ENCODE measurements at regions not wholly inside any gene's neighbourhood (a gene's known extent, or its start where the extent isn't known, plus 50 kb on each side); places are given as distances from the start of the nearest gene placed in this dataset.
"Not testable (repeated sequence)": the region's sequence is repeated elsewhere in the genome, so short reads cannot be mapped to it uniquely, and the experiment has no call there.

GRCh38 chr16:60261425-60261824 is 1527.3 kb upstream of the GOT2 start:
- no peak for DNase-seq
- no peak overlapping the region for H3K4me3 Mint-ChIP-seq
- ChIA-PET CTCF (no interaction called here), POLR2A (no interaction called here)
- H3K27ac Mint-ChIP-seq: no peak overlapping the region
- no peaks in the 10 kb centered on the region for H3K36me3 Mint-ChIP-seq (ENCODE audit: low read depth)
- H3K9me3 Mint-ChIP-seq: peaks cover 16% of the 10 kb centered on the region
- H3K4me1 Mint-ChIP-seq: no peaks in the 10 kb centered on the region
- H3K27me3 Mint-ChIP-seq: no peaks in the 10 kb centered on the region

GRCh38 chr16:60259956-60260355 is 1525.8 kb upstream of the GOT2 start:
- Mint-ChIP-seq H3K27me3 (no peaks in the 10 kb centered on the region), H3K36me3 (ENCODE audit: low read depth) (no peaks in the 10 kb centered on the region), H3K4me3 (no peak overlapping the region), H3K4me1 (no peaks in the 10 kb centered on the region), H3K27ac (no peak overlapping the region), H3K9me3 (peaks cover 13% of the 10 kb centered on the region)
- no peak for DNase-seq
- ChIA-PET POLR2A (no interaction called here), CTCF (no interaction called here)

- DNase-seq: no peak
- ChIA-PET CTCF (no interaction called here), POLR2A (no interaction called here)
- Mint-ChIP-seq H3K9me3 (peaks cover 11% of the 10 kb centered on the region), H3K27me3 (no peaks in the 10 kb centered on the region), H3K36me3 (ENCODE audit: low read depth) (no peaks in the 10 kb centered on the region), H3K4me1 (no peaks in the 10 kb centered on the region), H3K4me3 (no peak overlapping the region), H3K27ac (no peak overlapping the region)
Observed at GRCh38 chr16:60246086-60246485, 1512.0 kb upstream of the GOT2 start.

- H3K27me3 Mint-ChIP-seq: no peaks in the 10 kb centered on the region
- ChIA-PET CTCF (no interaction called here), POLR2A (no interaction called here)
- peaks cover 17% of the 10 kb centered on the region for H3K9me3 Mint-ChIP-seq
- H3K27ac Mint-ChIP-seq: no peak overlapping the region
- no peaks in the 10 kb centered on the region for H3K4me1 Mint-ChIP-seq
- no peak overlapping the region for H3K4me3 Mint-ChIP-seq
- DNase-seq: no peak
- H3K36me3 Mint-ChIP-seq (ENCODE audit: low read depth): no peaks in the 10 kb centered on the region
Observed at GRCh38 chr16:60241671-60242070, 1507.6 kb upstream of the GOT2 start.

- no peak for DNase-seq
- Mint-ChIP-seq H3K27ac (no peak overlapping the region), H3K27me3 (no peaks in the 10 kb centered on the region), H3K4me1 (no peaks in the 10 kb centered on the region), H3K9me3 (peaks cover 24% of the 10 kb centered on the region), H3K4me3 (no peak overlapping the region), H3K36me3 (ENCODE audit: low read depth) (no peaks in the 10 kb centered on the region)
- CTCF ChIA-PET: no interaction called here
- POLR2A ChIA-PET: no interaction called here
Observed at GRCh38 chr16:60230666-60231065, 1496.5 kb upstream of the GOT2 start.

- Mint-ChIP-seq H3K27ac (no peak overlapping the region), H3K9me3 (peaks cover 11% of the 10 kb centered on the region), H3K36me3 (ENCODE audit: low read depth) (no peaks in the 10 kb centered on the region), H3K4me1 (no peaks in the 10 kb centered on the region), H3K4me3 (no peak overlapping the region), H3K27me3 (no peaks in the 10 kb centered on the region)
- ChIA-PET POLR2A (no interaction called here), CTCF (no interaction called here)
- no peak for DNase-seq
Observed at GRCh38 chr16:60225541-60225940, 1491.4 kb upstream of the GOT2 start.

GRCh38 chr16:60217787-60218186 is 1483.7 kb upstream of the GOT2 start:
- H3K9me3 Mint-ChIP-seq: peaks cover 9% of the 10 kb centered on the region
- CTCF ChIA-PET: no interaction called here
- no peak overlapping the region for H3K27ac Mint-ChIP-seq
- POLR2A ChIA-PET: no interaction called here
- H3K36me3 Mint-ChIP-seq (ENCODE audit: low read depth): no peaks in the 10 kb centered on the region
- H3K4me3 Mint-ChIP-seq: no peak overlapping the region
- DNase-seq: no peak
- no peaks in the 10 kb centered on the region for H3K27me3 Mint-ChIP-seq
- no peaks in the 10 kb centered on the region for H3K4me1 Mint-ChIP-seq

- POLR2A ChIA-PET: no interaction called here
- CTCF ChIA-PET: no interaction called here
- Mint-ChIP-seq H3K36me3 (ENCODE audit: low read depth) (no peaks in the 10 kb centered on the region), H3K9me3 (peaks cover 11% of the 10 kb centered on the region), H3K4me1 (no peaks in the 10 kb centered on the region), H3K27me3 (no peaks in the 10 kb centered on the region), H3K4me3 (no peak overlapping the region), H3K27ac (no peak overlapping the region)
- no peak for DNase-seq
Observed at GRCh38 chr16:60214311-60214710, 1480.2 kb upstream of the GOT2 start.

GRCh38 chr16:60206516-60206915 is 1472.4 kb upstream of the GOT2 start:
- Mint-ChIP-seq H3K27ac (no peak overlapping the region), H3K4me1 (no peaks in the 10 kb centered on the region), H3K27me3 (no peaks in the 10 kb centered on the region), H3K9me3 (peaks cover 4% of the 10 kb centered on the region), H3K36me3 (ENCODE audit: low read depth) (no peaks in the 10 kb centered on the region), H3K4me3 (no peak overlapping the region)
- DNase-seq: no peak
- ChIA-PET CTCF (no interaction called here), POLR2A (no interaction called here)

- H3K27ac Mint-ChIP-seq: no peak overlapping the region
- no peaks in the 10 kb centered on the region for H3K36me3 Mint-ChIP-seq (ENCODE audit: low read depth)
- ChIA-PET CTCF (no interaction called here), POLR2A (no interaction called here)
- peaks cover 20% of the 10 kb centered on the region for H3K9me3 Mint-ChIP-seq
- no peaks in the 10 kb centered on the region for H3K27me3 Mint-ChIP-seq
- H3K4me3 Mint-ChIP-seq: no peak overlapping the region
- no peak for DNase-seq
- no peaks in the 10 kb centered on the region for H3K4me1 Mint-ChIP-seq
Observed at GRCh38 chr16:60204181-60204580, 1470.1 kb upstream of the GOT2 start.

GRCh38 chr16:60203525-60204124 is 1469.5 kb upstream of the GOT2 start:
- H3K4me3 Mint-ChIP-seq: no peak overlapping the region
- H3K36me3 Mint-ChIP-seq (ENCODE audit: low read depth): no peaks in the 10 kb centered on the region
- no peak overlapping the region for H3K27ac Mint-ChIP-seq
- H3K9me3 Mint-ChIP-seq: peaks cover 24% of the 10 kb centered on the region
- H3K4me1 Mint-ChIP-seq: no peaks in the 10 kb centered on the region
- ChIA-PET CTCF (no interaction called here), POLR2A (no interaction called here)
- no peak for DNase-seq
- H3K27me3 Mint-ChIP-seq: no peaks in the 10 kb centered on the region

- H3K27ac Mint-ChIP-seq; H3K27me3 Mint-ChIP-seq; H3K4me1 Mint-ChIP-seq; CTCF ChIA-PET; DNase-seq; H3K36me3 Mint-ChIP-seq (ENCODE audit: low read depth); H3K4me3 Mint-ChIP-seq; POLR2A ChIA-PET: not testable (repeated sequence)
- H3K9me3 Mint-ChIP-seq: peaks cover 28% of the 10 kb centered on the region
Observed at GRCh38 chr16:60200729-60201128, 1466.6 kb upstream of the GOT2 start.

- no peaks in the 10 kb centered on the region for H3K4me1 Mint-ChIP-seq
- H3K4me3 Mint-ChIP-seq: no peak overlapping the region
- H3K27ac Mint-ChIP-seq: no peak overlapping the region
- no peaks in the 10 kb centered on the region for H3K36me3 Mint-ChIP-seq (ENCODE audit: low read depth)
- H3K9me3 Mint-ChIP-seq: peaks cover 28% of the 10 kb centered on the region
- H3K27me3 Mint-ChIP-seq: no peaks in the 10 kb centered on the region
- ChIA-PET CTCF (no interaction called here), POLR2A (no interaction called here)
- DNase-seq: no peak
Observed at GRCh38 chr16:60200161-60200560, 1466.0 kb upstream of the GOT2 start.

- Mint-ChIP-seq H3K9me3 (peaks cover 28% of the 10 kb centered on the region), H3K27ac (no peak overlapping the region), H3K36me3 (ENCODE audit: low read depth) (no peaks in the 10 kb centered on the region), H3K27me3 (no peaks in the 10 kb centered on the region), H3K4me3 (no peak overlapping the region), H3K4me1 (no peaks in the 10 kb centered on the region)
- ChIA-PET POLR2A (no interaction called here), CTCF (no interaction called here)
- DNase-seq: no peak
Observed at GRCh38 chr16:60199150-60199549, 1465.0 kb upstream of the GOT2 start.

- CTCF ChIA-PET: no interaction called here
- POLR2A ChIA-PET: no interaction called here
- no peaks in the 10 kb centered on the region for H3K27me3 Mint-ChIP-seq
- no peak for DNase-seq
- no peaks in the 10 kb centered on the region for H3K4me1 Mint-ChIP-seq
- no peaks in the 10 kb centered on the region for H3K36me3 Mint-ChIP-seq (ENCODE audit: low read depth)
- H3K27ac Mint-ChIP-seq: no peak overlapping the region
- H3K4me3 Mint-ChIP-seq: no peak overlapping the region
- H3K9me3 Mint-ChIP-seq: peaks cover 16% of the 10 kb centered on the region
Observed at GRCh38 chr16:60181536-60181935, 1447.4 kb upstream of the GOT2 start.

Measured in activated CD4-positive, alpha-beta memory T cell treated with anti-CD3 and anti-CD28 coated beads, Interleukin-2, amount 10 ng/mL, durations not matched to agents 7 days and 5 days (primary cell).